PC-3 (cell line): ENCODE measurements at regions not wholly inside any gene's neighbourhood (a gene's known extent, or its start where the extent isn't known, plus 50 kb on each side); places are given as distances from the start of the nearest gene placed in this dataset.

Source experiments
- ATAC-seq: fragments of 200-7000 bp; cut with Tn5 transposase; 2 replicates; pipeline ENCODE4 v1.9.1; 2020; ENCODE audit warnings: mild to moderate bottlenecking, moderate library complexity
- BruUV-seq: library from RNA; stranded (reverse); fragments of 400-500 nt; replicated peaks from 2 replicates; lab custom pipeline; 2021; lab: Mats Ljungman, UMichigan
- CTCF ChIA-PET: fragments of 300-600 bp; sonication (Branson Sonifier 250); formaldehyde crosslinking; loops from one replicate; lab custom pipeline; 2022; ENCODE audit warnings: antibody characterized with exemption; lab: Charles Lee
- POLR2A ChIA-PET: fragments of 300-600 bp; sonication (Branson Sonifier 250); formaldehyde crosslinking; loops from one replicate; lab custom pipeline; 2022; ENCODE audit warnings: antibody characterized with exemption; ENCODE audit not compliant: unreplicated experiment; lab: Charles Lee
- DNase-seq: peaks from one replicate; pipeline ENCODE4 v3.0.0-alpha.2; 2015
- H2AFZ ChIP-seq: fragments of 300-600 bp; sonication (generic); 2 replicates; pipeline ENCODE4 v1.6.0; 2016; ENCODE audit warnings: antibody characterized with exemption, low read length
- H3F3A ChIP-seq: fragments of 300-600 bp; sonication (generic); one replicate; pipeline ENCODE4 v1.6.0; 2017; ENCODE audit warnings: antibody characterized with exemption, low read length, control low read depth, mild to moderate bottlenecking; ENCODE audit not compliant: unreplicated experiment
- H3K27ac ChIP-seq: fragments of 300-600 bp; sonication (generic); 2 replicates; pipeline ENCODE4 v1.5.1; 2016; ENCODE audit warnings: mild to moderate bottlenecking, low read length
- H3K27me3 ChIP-seq: fragments of 300-600 bp; sonication (generic); 2 replicates; pipeline ENCODE4 v1.6.1; 2016; ENCODE audit warnings: low read length, mixed read lengths
- H3K36me3 ChIP-seq: fragments of 300-600 bp; sonication (generic); 2 replicates; pipeline ENCODE4 v1.6.1; 2016; ENCODE audit warnings: low read depth, mixed run types, low read length, mixed read lengths
- H3K4me1 ChIP-seq: fragments of 300-600 bp; sonication (generic); 2 replicates; pipeline ENCODE4 v1.5.1; 2016; ENCODE audit warnings: low read length; ENCODE audit not compliant: insufficient read depth
- H3K4me2 ChIP-seq: fragments of 300-600 bp; sonication (generic); 2 replicates; pipeline ENCODE4 v1.6.0; 2016; ENCODE audit warnings: low read length
- H3K4me3 ChIP-seq: fragments of 300-600 bp; sonication (generic); 2 replicates; pipeline ENCODE4 v1.5.1; 2016; ENCODE audit warnings: mild to moderate bottlenecking, low read length, mixed read lengths
- H3K79me2 ChIP-seq: fragments of 300-600 bp; sonication (generic); 2 replicates; pipeline ENCODE4 v1.6.1; 2017; ENCODE audit warnings: low read length, mixed read lengths
- H3K9ac ChIP-seq: fragments of 300-600 bp; sonication (generic); 2 replicates; pipeline ENCODE4 v1.6.0; 2016; ENCODE audit warnings: mild to moderate bottlenecking, low read length
- H3K9me2 ChIP-seq: fragments of 300-600 bp; sonication (generic); replicated peaks from 2 replicates; pipeline ENCODE4 v1.6.1; 2016; ENCODE audit warnings: mixed run types, low read length, mixed read lengths
- H3K9me3 ChIP-seq: fragments of 300-600 bp; sonication (generic); 2 replicates; pipeline ENCODE4 v1.6.1; 2016; ENCODE audit warnings: low read length, mixed read lengths
- H4K20me1 ChIP-seq: fragments of 300-600 bp; sonication (generic); 2 replicates; pipeline ENCODE4 v1.6.1; 2016; ENCODE audit warnings: low read length, mixed read lengths
- CTCF ChIP-seq: fragments of 300-600 bp; sonication (generic); conservative IDR thresholded peaks from 2 replicates; pipeline ENCODE4 v1.5.1; 2017; ENCODE audit warnings: antibody characterized with exemption, low read depth, mild to moderate bottlenecking, low read length
- EZH2 ChIP-seq: fragments of 300-600 bp; sonication (generic); IDR thresholded peaks from one replicate; pipeline ENCODE4 v1.6.1; 2017; ENCODE audit warnings: antibody characterized with exemption, mild to moderate bottlenecking, low read length; ENCODE audit not compliant: unreplicated experiment
- EZH2phosphoT487 ChIP-seq: fragments of 300-600 bp; sonication (generic); IDR thresholded peaks from 2 replicates; pipeline ENCODE4 v1.6.1; 2018; ENCODE audit warnings: mild to moderate bottlenecking, antibody characterized with exemption, low read length, borderline replicate concordance
- intact Hi-C: fragments of 100-400 bp; cut with micrococcal nuclease; formaldehyde crosslinking; loops from 2 replicates; pipeline ENCODE4 v1.9.0; 2023

- Histone ChIP-seq H3K9me2 (no peaks in the 10 kb centered on the region), H3K4me3 (no peak overlapping the region), H2AFZ (no peak overlapping the region), H3K79me2 (no peaks in the 10 kb centered on the region), H3K9me3 (no peaks in the 10 kb centered on the region), H3K27me3 (no peaks in the 10 kb centered on the region), H3K4me1 (no peaks in the 10 kb centered on the region), H3K9ac (no peak overlapping the region), H3K36me3 (no peaks in the 10 kb centered on the region), H3F3A (no peaks in the 10 kb centered on the region), H3K4me2 (no peak overlapping the region), H3K27ac (no peak overlapping the region), H4K20me1 (no peaks in the 10 kb centered on the region)
- no TSS peak for BruUV-seq
- POLR2A ChIA-PET = no interaction called here
- intact Hi-C loops = no loop called here
- no peak for TF ChIP-seq EZH2
- no peak for TF ChIP-seq CTCF
- no peak for TF ChIP-seq EZH2phosphoT487
- no peak for DNase-seq
- no peak for ATAC-seq
- CTCF ChIA-PET = no interaction called here
Observed at GRCh38 chr15:83346342-83346741, 61.9 kb upstream of the BNC1 start.

DNA sequence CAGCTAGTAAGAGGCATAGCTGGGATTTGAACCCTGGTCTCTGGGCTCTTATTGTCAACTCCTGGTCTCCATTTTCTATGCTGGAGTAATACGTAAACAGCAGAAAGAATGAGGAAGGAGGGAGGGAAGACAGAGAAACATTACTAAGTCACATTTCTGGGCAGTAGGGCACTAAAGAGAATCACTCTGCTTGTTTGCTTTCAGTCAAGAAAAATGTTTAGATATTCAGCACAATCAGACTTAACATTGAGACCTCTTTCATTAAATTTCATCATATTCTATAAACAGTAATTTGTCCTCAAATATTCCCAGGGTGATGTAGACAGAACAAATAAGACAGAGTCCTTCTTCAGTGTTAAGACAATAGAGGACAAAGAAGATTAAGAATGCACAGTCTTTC lies 67.7 kb upstream of the BNC1 start:
- Histone ChIP-seq H3K4me1 (no peaks in the 10 kb centered on the region), H2AFZ (no peak overlapping the region), H3K36me3 (no peaks in the 10 kb centered on the region), H3K79me2 (no peaks in the 10 kb centered on the region), H3K9me2 (no peaks in the 10 kb centered on the region), H4K20me1 (no peaks in the 10 kb centered on the region), H3K27ac (no peak overlapping the region), H3K9me3 (no peaks in the 10 kb centered on the region), H3F3A (no peaks in the 10 kb centered on the region), H3K4me3 (no peak overlapping the region), H3K27me3 (no peaks in the 10 kb centered on the region), H3K4me2 (no peak overlapping the region), H3K9ac (no peak overlapping the region)
- no TSS peak for BruUV-seq
- peak; percentile 22; the same call in 1 of the 2 replicates for ATAC-seq
- ChIA-PET POLR2A (no interaction called here), CTCF (no interaction called here)
- no peak for DNase-seq
- intact Hi-C loops = no loop called here
- no peak for TF ChIP-seq EZH2phosphoT487
- TF ChIP-seq EZH2 = no peak

DNA sequence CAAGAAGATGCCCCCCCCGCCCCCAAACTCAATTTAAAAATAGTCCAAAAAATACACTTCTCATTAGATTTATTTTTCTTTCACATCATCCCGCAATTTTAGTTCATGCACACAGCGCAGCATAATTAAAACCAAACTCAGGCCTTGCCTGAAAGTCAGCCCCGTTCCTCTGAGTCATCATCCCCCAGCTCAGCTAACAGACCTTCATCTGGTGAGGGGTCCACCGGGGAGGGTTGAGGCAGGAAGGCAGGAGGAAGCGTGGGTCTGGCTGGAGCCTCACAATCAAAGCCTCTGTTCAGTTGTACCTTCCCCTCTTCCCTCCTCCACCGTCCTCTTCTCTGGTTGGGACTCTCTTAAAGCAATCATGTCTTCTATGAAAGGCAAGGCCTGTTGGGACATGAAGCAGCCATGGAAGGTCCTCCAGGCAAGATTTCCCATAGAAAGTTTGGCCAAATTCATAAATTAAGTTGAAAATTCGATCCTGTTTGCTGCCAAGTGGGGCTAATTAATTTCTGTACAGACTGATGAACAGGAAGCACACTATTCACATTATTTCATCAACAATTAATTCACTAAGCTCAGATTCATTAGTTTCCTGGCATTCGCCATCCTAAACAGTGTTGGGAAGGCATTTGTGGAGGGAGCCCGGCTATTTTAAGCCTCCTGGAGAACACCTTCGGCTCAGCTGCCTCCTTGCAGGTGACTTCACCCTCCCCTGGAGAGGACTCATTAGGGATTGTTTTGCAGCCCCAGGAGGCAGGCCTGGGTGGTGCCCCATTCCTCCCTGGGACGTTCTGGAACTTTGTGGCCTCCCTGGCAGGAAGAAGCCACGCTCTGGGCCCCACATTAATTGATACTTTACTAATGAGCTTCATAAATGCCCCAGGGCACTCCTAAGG lies 72.3 kb upstream of the BNC1 start:
- Histone ChIP-seq H3K27ac (no peak overlapping the region), H3K79me2 (no peaks in the 10 kb centered on the region), H4K20me1 (no peaks in the 10 kb centered on the region), H3K4me2 (no peak overlapping the region), H3K9me3 (no peaks in the 10 kb centered on the region), H2AFZ (0 out of 2 replicates have a peak overlapping the region, but pooled peaks have one; percentile 38), H3K9me2 (no peaks in the 10 kb centered on the region), H3K4me1 (no peaks in the 10 kb centered on the region), H3K36me3 (no peaks in the 10 kb centered on the region), H3K9ac (no peak overlapping the region), H3F3A (no peaks in the 10 kb centered on the region), H3K27me3 (no peaks in the 10 kb centered on the region), H3K4me3 (no peak overlapping the region)
- no peak for DNase-seq
- BruUV-seq = no TSS peak
- no peak for TF ChIP-seq CTCF
- TF ChIP-seq EZH2phosphoT487 = no peak
- intact Hi-C loops = no loop called here
- no peak for ATAC-seq
- POLR2A ChIA-PET = no interaction called here
- CTCF ChIA-PET = no interaction called here
